Calu3 (cell line): ENCODE measurements at regions not wholly inside any gene's neighbourhood (a gene's known extent, or its start where the extent isn't known, plus 50 kb on each side); places are given as distances from the start of the nearest gene placed in this dataset.
A peak's percentile ranks its signal among the peaks of the same experiment; 100 is the strongest.

Experiments
- BruUV-seq: library from RNA; stranded (reverse); fragments of 400-500 nt; replicated peaks from 2 replicates; lab custom pipeline; 2021; lab: Mats Ljungman, UMichigan
- CTCF ChIA-PET: fragments of 300-600 bp; sonication (Branson Sonifier 250); formaldehyde crosslinking; loops from one replicate; lab custom pipeline; 2022; ENCODE audit warnings: antibody characterized with exemption; lab: Charles Lee
- DNase-seq: peaks from one replicate; pipeline ENCODE4 v3.0.0; 2022
- H3K27ac Mint-ChIP-seq: one replicate; pipeline ENCODE4 v1.8.0; 2022; ENCODE audit warnings: mixed read lengths; ENCODE audit not compliant: unreplicated experiment
- H3K27me3 Mint-ChIP-seq: one replicate; pipeline ENCODE4 v1.8.0; 2022; ENCODE audit warnings: mixed read lengths; ENCODE audit not compliant: unreplicated experiment
- H3K36me3 Mint-ChIP-seq: one replicate; pipeline ENCODE4 v1.8.0; 2022; ENCODE audit warnings: mild to moderate bottlenecking, moderate library complexity, mixed read lengths; ENCODE audit not compliant: insufficient read depth, unreplicated experiment
- H3K4me1 Mint-ChIP-seq: one replicate; pipeline ENCODE4 v1.8.0; 2022; ENCODE audit warnings: mild to moderate bottlenecking, low read depth, mixed read lengths; ENCODE audit not compliant: unreplicated experiment
- H3K4me3 Mint-ChIP-seq: one replicate; pipeline ENCODE4 v1.8.0; 2022; ENCODE audit warnings: mild to moderate bottlenecking, low read depth, moderate library complexity, mixed read lengths; ENCODE audit not compliant: unreplicated experiment
- H3K9me3 Mint-ChIP-seq: one replicate; pipeline ENCODE4 v1.8.0; 2022; ENCODE audit warnings: low read depth, mixed read lengths; ENCODE audit not compliant: unreplicated experiment
- CTCF ChIP-seq: fragments of 200-600 bp; IDR thresholded peaks from one replicate; pipeline ENCODE4 v1.8.0; 2022; ENCODE audit warnings: antibody characterized with exemption; ENCODE audit not compliant: unreplicated experiment
- intact Hi-C: fragments of 100-400 bp; cut with micrococcal nuclease; formaldehyde crosslinking; loops from one replicate; pipeline ENCODE4 v1.10.0; 2022; ENCODE audit not compliant: unreplicated experiment

DNA sequence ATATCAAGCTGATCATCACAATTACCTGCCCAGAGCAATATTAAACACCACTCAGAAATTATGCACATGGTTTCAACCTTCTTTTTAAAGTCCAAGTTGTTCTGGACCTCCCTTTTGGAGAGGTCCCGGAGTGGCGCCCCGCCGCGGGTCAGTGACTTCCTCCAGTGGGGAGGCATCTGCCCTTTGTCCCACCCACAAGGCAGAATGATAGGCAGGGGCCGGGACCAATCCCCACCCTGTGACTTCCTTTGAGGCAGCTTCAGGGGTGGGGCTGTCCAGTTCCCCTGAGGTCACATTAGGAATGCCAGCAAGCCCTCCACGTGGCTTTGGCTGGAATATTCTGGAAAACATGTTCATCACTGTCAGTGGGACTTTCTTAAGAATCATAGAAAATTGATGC, 207.0 kb downstream of the ANKRD60 start:
- H3K9me3 Mint-ChIP-seq, result no peaks in the 10 kb centered on the region
- CTCF ChIA-PET, result no interaction called here
- DNase-seq, result no peak
- BruUV-seq, result no TSS peak
- H3K27me3 Mint-ChIP-seq, result no peaks in the 10 kb centered on the region
- H3K36me3 Mint-ChIP-seq, result peaks cover 49% of the 10 kb centered on the region
- peak overlapping the region; percentile 94 for H3K27ac Mint-ChIP-seq
- intact Hi-C loops, result no loop called here
- no peak for TF ChIP-seq CTCF
- peaks cover 52% of the 10 kb centered on the region for H3K4me1 Mint-ChIP-seq
- no peak overlapping the region for H3K4me3 Mint-ChIP-seq

DNA sequence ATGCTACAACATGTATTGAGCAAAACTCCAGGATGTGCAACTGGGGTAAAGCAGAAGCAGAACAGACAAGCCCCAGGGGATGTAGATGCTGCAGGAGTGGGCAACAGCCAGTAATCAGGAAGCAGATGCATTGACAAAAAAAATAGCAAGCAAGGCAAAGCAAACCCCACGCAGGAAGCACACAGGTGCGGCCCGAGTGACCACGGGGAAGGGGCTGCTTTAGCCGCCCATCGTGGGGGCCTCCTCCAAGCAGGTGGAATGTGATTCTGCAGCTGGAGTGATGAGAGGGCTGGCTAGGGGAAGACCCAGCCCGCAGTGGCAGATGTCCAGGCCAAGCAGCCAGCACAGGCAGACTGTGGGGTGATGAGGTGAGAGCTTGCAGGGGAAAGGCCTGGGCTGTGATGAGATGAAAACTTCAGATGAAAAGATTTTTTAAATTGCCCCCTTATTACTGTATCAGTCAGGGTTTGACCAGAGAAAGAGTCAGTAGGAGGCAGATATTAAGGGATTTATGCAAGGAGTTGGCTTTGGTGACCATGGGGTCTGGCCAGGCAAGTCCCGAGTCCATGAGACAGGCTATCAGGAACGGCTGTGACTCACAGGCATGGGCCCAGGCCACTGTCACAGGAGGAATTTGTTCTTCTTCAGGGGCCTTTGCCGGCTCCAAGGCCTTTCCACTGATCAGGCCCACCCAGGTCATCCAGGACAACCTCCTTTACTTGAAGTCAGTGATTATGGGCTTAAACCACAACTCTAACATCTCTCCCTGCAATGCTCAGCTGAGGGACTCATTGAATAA, 207.6 kb downstream of the ANKRD60 start:
- CTCF ChIA-PET, result no interaction called here
- intact Hi-C loops, result no loop called here
- no TSS peak for BruUV-seq
- TF ChIP-seq CTCF, result no peak
- H3K27ac Mint-ChIP-seq, result peak overlapping the region; percentile 94
- peaks cover 52% of the 10 kb centered on the region for H3K36me3 Mint-ChIP-seq
- no peaks in the 10 kb centered on the region for H3K9me3 Mint-ChIP-seq
- no peaks in the 10 kb centered on the region for H3K27me3 Mint-ChIP-seq
- DNase-seq, result no peak
- no peak overlapping the region for H3K4me3 Mint-ChIP-seq
- H3K4me1 Mint-ChIP-seq, result peaks cover 58% of the 10 kb centered on the region

DNA sequence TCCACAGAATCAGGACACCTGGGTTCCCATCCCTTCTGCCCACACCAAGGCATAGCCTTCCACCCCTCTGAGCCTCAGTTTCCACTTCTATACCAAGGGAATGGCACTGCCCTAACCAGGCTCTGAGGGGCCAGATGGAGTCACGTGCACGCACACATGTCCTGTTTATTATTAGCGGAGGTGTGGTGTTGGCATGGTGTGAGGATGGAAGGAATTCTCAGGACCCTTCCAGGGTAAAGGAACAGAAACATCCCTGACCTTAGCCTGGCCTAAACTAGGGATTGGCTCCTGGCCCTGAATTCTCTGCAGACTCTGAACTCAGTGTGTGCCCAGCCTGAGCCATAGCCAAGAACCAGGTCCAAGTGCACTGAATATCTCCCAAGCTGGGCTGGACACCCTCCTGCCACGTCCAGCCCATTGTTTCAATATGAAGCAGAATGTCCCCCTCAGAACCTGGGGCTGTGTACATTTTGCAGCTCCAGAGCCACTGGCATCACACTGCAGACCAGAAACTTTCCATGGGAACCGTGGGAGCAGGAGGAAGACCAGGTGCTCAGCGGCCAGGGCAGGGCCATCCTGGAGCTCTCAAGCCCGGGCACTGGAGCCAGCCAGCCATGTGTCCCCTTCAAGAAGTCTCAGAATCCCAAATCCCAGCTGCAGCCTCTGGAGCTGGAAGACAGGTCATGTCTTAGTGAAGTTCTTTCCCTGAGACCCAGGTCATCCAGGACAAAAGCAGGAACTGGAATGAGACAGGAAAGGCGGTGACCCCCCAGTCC, 208.4 kb downstream of the ANKRD60 start:
- Mint-ChIP-seq H3K36me3 (peaks cover 53% of the 10 kb centered on the region), H3K4me3 (no peak overlapping the region), H3K27me3 (no peaks in the 10 kb centered on the region), H3K9me3 (peaks cover 3% of the 10 kb centered on the region), H3K4me1 (peaks cover 58% of the 10 kb centered on the region), H3K27ac (peak overlapping the region; percentile 94)
- no peak for DNase-seq
- no peak for TF ChIP-seq CTCF
- CTCF ChIA-PET, result no interaction called here
- BruUV-seq, result no TSS peak
- intact Hi-C loops, result loop anchor here (2.0 to 5.0 kb wide), 4 partner anchors 159 to 403 kb away; no protein-coding TSS in a partner anchor

- intact Hi-C loops, result loop anchor here (2.0 to 5.0 kb wide), 4 partner anchors 160 to 402 kb away; no protein-coding TSS in a partner anchor
- no TSS peak for BruUV-seq
- Mint-ChIP-seq H3K4me3 (peak overlapping the region; percentile 12), H3K9me3 (peaks cover 3% of the 10 kb centered on the region), H3K36me3 (peaks cover 59% of the 10 kb centered on the region), H3K27me3 (no peaks in the 10 kb centered on the region), H3K27ac (peak overlapping the region; percentile 94), H3K4me1 (peaks cover 61% of the 10 kb centered on the region)
- peak; percentile 64 for DNase-seq
- CTCF ChIA-PET, result interaction anchor here (0.7 to 1.9 kb wide), 6 partner anchors 68 to 397 kb away, joined by 3 to 7 read pairs (median 4); no protein-coding TSS in a partner anchor
- no peak for TF ChIP-seq CTCF
Measured at GRCh38 chr20:58019027-58019849, 209.2 kb downstream of the ANKRD60 start.
